K562 (cell line): ENCODE measurements at regions not wholly inside any gene's neighbourhood (a gene's known extent, or its start where the extent isn't known, plus 50 kb on each side); places are given as distances from the start of the nearest gene placed in this dataset.

Experiments
- PCBP2 ChIP-seq: fragments of 200-400 bp; formaldehyde crosslinking; IDR thresholded peaks from 2 replicates; pipeline ENCODE4 v1.6.1; 2018; ENCODE audit warnings: low read length, low read depth, mild to moderate bottlenecking, moderate library complexity; ENCODE audit not compliant: poor library complexity, severe bottlenecking
- PHF20 ChIP-seq: fragments of 450-650 bp; IDR thresholded peaks from 2 replicates; pipeline ENCODE4 v1.6.1; 2018; ENCODE audit not compliant: partially characterized antibody
- SMAD1 ChIP-seq: fragments of 150-350 bp; IDR thresholded peaks from 2 replicates; pipeline ENCODE4 v1.6.1; 2014; ENCODE audit warnings: low read length, low read depth; ENCODE audit not compliant: partially characterized antibody
- SREBF2 ChIP-seq: sonication (generic); formaldehyde crosslinking; IDR thresholded peaks from 2 replicates; pipeline ENCODE4 v1.4.0; 2020; ENCODE audit warnings: mild to moderate bottlenecking, missing genetic modification reagents
- ZNF140 ChIP-seq: fragments of 250-450 bp; sonication (Bioruptor Pico); IDR thresholded peaks from 2 replicates; pipeline ENCODE4 v1.8.0; 2021; ENCODE audit warnings: moderate library complexity, mild to moderate bottlenecking, inconsistent platforms
- TF ChIP-seq, protein P1 (sequence below): fragments of 250-450 bp; sonication (Bioruptor Pico); IDR thresholded peaks from 2 replicates; pipeline ENCODE4 v1.5.0; 2020; ENCODE audit warnings: mild to moderate bottlenecking, borderline replicate concordance
- TF ChIP-seq, protein P2 (sequence below), 3 experiments: IDR thresholded peaks in 2 of 3; conservative IDR thresholded peaks in 1 of 3; 2 replicates each; pipeline ENCODE4 v1.5.1; 2011 to 2012; ENCODE audit warnings: low read length in 3 of 3, mild to moderate bottlenecking in 3 of 3, control low read depth in 2 of 3, improper control_type of control experiment in 1 of 3, inconsistent platforms in 1 of 3, low read depth in 1 of 3, mixed read lengths in 1 of 3, moderate library complexity in 1 of 3; ENCODE audit not compliant: insufficient read depth in 2 of 3
- TF ChIP-seq, protein P3 (sequence below): fragments of 450-650 bp; formaldehyde crosslinking; IDR thresholded peaks from 2 replicates; pipeline ENCODE4 v1.4.0; 2022; ENCODE audit warnings: mild to moderate bottlenecking, moderate library complexity

DNA sequence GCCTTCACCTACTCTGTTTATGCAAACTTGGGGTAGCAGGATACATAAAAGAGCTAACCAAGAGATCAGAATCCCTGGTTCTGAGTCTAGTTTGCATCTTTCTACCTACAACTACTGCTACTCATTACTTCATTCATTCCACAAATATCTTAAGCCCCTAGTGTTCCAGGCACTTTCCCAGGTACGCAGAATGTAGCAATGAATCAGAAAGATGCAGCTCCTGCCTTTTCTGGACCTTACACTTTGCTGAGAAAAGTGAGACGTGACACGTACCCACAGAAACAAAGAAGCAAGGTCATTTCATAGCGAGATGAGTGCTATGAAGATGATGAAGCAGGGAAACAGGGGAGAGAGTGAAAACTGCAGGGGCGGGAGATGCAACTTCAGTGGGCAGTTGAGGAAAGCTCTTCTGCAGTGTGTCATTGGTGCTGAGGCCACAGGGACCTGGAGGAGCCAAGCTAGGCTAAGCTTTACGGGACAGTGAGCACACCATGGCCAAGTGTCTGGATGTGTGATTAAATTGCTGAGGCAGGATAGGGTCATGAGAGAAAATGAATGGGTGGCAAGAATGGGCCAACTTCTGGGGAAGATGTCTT is 167.9 kb downstream of the TNFSF18 start:
- TF ChIP-seq PHF20 (no peak), PCBP2 (no peak), SMAD1 (no peak), SREBF2 (no peak), ZNF140 (CRISPR knock-in tag) (no peak)
- TF ChIP-seq, protein P1, sequence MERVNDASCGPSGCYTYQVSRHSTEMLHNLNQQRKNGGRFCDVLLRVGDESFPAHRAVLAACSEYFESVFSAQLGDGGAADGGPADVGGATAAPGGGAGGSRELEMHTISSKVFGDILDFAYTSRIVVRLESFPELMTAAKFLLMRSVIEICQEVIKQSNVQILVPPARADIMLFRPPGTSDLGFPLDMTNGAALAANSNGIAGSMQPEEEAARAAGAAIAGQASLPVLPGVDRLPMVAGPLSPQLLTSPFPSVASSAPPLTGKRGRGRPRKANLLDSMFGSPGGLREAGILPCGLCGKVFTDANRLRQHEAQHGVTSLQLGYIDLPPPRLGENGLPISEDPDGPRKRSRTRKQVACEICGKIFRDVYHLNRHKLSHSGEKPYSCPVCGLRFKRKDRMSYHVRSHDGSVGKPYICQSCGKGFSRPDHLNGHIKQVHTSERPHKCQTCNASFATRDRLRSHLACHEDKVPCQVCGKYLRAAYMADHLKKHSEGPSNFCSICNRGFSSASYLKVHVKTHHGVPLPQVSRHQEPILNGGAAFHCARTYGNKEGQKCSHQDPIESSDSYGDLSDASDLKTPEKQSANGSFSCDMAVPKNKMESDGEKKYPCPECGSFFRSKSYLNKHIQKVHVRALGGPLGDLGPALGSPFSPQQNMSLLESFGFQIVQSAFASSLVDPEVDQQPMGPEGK (CRISPR knock-in tag), result no peak
- TF ChIP-seq, protein P2, sequence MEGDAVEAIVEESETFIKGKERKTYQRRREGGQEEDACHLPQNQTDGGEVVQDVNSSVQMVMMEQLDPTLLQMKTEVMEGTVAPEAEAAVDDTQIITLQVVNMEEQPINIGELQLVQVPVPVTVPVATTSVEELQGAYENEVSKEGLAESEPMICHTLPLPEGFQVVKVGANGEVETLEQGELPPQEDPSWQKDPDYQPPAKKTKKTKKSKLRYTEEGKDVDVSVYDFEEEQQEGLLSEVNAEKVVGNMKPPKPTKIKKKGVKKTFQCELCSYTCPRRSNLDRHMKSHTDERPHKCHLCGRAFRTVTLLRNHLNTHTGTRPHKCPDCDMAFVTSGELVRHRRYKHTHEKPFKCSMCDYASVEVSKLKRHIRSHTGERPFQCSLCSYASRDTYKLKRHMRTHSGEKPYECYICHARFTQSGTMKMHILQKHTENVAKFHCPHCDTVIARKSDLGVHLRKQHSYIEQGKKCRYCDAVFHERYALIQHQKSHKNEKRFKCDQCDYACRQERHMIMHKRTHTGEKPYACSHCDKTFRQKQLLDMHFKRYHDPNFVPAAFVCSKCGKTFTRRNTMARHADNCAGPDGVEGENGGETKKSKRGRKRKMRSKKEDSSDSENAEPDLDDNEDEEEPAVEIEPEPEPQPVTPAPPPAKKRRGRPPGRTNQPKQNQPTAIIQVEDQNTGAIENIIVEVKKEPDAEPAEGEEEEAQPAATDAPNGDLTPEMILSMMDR (IDR thresholded peaks at IDR 0.05 in 2 of 3, conservative IDR thresholded peaks at IDR 0.05 in 1 of 3; ENCODE audit: insufficient read depth in 2 of 3, low read depth in 1 of 3, low read length in 3 of 3), result no peak
- TF ChIP-seq, protein P3, sequence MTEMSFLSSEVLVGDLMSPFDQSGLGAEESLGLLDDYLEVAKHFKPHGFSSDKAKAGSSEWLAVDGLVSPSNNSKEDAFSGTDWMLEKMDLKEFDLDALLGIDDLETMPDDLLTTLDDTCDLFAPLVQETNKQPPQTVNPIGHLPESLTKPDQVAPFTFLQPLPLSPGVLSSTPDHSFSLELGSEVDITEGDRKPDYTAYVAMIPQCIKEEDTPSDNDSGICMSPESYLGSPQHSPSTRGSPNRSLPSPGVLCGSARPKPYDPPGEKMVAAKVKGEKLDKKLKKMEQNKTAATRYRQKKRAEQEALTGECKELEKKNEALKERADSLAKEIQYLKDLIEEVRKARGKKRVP (CRISPR knock-in tag), result no peak
